Dedifferentiated amniotic fluid mesenchymal stem cell (primary cell): ENCODE measurements at regions not wholly inside any gene's neighbourhood (a gene's known extent, or its start where the extent isn't known, plus 50 kb on each side); places are given as distances from the start of the nearest gene placed in this dataset.
"Not testable (repeated sequence)": the region's sequence is repeated elsewhere in the genome, so short reads cannot be mapped to it uniquely, and the experiment has no call there.

ENCODE experiments used
- DNase-seq: peaks from one replicate; pipeline ENCODE4 v3.0.0-alpha.2; 2016; ENCODE audit errors: extremely low spot score

DNA sequence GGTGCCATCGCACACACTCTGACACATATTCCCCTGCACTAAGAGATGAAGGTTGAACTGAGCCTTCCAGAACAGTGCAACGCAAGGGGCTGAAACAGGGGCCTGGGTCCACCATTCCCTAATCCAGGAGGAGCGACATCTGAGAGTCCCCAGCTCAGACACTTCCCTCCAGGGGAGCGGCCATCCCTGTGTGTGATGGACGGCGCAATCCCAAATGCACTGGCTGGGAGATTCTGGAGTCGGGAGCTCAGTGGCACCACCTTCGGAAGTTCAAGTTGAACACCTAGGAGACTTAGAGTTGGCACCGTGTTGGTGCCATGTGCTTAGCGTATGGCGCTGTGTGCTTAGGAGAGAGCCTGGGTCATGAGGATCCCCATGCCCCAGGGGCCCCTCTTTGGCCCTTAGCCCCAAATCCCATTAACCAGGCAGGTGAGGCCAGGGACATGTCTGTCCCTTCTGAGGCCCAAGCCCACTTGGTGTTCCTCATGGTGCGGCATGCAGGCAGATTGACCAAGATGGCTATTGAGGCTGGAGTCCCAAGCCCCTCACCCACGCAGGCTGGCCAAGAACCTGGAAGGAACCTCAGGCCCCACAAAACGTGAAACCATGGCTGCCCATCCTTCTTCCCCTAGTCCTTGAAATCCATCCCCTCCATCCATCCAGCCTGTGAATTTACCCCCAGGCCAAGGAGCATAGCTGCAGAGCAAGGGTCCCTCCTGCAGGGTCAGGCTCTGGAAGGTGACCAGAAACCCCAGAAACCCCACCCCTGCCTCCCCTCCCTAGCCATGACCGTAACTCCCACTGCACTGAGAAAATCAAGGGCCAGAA lies 114.1 kb upstream of the OTOS start:
- no peak for DNase-seq

DNA sequence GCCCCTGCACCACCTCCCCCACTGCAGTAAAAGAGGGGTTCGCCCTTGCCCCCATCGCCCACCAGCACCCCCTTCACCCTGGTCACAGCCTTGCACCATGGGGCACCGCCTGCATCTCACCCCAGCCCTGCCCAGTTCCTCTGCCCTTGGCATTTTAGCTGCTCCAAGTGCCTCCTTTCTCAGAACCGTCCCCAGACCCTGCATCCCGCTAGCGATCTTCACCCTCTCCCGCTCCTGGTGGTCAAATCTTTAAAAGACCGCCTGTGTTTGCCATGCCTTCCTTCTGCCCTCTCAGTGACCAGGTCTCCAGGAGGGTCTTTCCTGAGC lies 114.7 kb upstream of the OTOS start:
- no peak for DNase-seq

DNA sequence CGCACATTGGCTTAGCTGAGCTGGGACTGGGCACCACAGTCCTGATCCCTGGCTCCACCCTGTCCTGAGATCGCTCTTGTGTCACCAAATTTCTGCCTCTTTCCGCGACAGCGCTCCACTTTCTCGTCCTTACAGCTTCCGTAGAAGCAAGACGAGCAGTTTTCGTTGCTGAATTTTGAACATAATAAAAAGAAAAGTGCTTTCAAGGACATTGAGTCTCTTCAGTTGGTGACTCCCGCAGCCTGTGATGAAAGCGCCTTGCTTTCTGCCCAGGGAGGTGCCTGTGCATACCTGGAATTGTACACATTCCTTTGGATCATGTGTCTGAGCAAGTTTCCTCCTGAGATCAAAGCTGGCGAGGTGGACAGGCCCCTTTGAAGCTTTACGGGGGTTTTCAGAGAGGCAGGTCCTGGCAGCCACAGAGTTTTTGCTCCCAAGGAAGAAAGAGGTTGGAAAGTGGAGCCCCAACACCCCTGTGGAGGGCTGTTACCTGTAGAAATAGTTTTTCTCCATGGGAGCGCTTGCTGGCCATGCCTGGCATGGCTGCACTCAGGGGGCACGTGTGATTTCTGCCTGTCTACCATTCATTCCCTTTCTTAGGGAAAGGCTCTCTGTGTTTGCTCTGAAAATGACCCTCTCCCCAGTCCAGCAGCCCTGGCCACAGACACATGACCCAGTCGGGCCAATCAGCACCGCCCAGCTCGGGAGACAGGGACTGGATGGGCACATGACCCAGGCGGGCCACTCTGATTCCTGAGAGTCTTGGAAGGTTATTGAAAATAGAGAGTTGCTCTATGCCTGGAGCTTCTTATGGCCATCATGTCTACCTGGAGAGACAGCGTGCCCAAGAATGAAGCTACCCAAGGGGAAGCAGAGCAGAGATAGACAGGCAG lies 115.6 kb upstream of the OTOS start:
- DNase-seq = no peak

DNA sequence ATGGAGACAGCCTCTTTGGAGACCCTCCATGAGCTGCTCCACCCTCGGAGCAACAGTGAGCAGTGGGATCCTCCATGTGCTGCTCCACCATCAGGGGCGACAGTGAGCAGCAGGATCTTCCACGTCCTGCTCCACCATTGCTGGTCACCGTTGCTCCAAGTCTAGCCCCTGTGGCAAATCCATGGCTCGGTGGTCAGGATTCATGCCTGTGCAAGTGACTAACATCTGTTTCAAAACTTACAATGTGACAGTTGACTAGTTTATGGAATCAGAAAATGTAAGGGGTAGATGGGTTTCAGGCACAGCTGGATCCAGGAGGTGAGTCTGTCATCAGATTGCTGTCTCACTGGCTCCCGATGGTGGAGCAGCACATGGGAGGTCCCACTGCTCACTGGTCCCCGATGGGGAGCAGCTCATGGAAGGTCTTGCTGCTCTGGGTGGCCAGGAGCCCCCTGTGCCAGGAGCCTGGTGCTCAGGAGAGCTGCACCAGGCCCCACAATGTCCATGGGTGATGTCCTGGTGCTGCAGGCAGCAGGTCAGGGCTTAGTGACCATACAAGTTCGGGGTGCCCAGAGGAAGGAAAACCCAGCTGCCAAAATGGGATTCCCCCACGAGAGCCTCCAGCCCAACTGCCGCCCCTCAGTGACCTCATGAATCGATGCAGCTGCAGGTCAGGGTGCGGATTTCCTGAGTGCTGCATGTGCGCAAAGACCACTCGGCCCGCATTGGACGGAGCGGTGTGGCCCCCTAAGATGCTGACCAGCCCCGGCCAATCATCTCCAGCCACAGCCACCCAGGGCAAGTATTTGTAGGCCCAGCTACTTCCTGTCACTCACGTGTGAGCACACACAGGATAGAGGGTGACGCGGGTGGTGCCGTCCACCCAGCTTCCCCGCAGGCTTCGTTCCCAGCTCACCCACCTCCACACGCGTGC lies 116.5 kb upstream of the OTOS start:
- no peak for DNase-seq

DNA sequence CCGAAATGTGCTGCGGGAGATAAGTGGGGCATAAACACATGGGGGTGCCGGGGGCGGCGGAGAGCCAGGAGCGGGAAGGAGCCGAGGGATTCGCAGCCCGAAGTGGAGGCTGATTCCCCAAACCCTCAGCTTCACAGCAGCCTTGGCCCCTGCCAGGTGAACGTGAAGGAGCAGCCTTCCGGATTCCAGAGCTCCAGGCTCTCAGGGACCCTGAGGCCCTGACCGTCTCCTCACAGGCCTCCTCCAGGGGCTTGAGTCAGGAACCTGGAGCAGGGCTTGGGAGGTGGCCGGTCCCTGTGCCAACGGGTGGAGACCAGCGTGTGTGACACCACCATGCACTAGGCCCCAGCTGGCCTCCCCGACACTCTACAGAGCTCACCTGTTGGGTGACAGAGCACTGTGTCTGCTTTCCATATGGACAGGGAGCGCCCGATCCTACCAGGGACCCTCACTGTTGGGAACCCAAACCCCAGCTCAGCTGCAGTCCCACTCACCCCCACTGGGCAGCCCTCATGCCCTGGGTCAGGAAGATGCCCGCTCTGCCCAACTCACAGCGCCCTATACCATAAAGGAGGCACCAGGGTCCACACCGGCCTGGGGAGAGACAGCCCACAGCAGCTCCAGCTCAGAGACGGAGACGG lies 117.6 kb upstream of the OTOS start:
- DNase-seq = no peak

DNA sequence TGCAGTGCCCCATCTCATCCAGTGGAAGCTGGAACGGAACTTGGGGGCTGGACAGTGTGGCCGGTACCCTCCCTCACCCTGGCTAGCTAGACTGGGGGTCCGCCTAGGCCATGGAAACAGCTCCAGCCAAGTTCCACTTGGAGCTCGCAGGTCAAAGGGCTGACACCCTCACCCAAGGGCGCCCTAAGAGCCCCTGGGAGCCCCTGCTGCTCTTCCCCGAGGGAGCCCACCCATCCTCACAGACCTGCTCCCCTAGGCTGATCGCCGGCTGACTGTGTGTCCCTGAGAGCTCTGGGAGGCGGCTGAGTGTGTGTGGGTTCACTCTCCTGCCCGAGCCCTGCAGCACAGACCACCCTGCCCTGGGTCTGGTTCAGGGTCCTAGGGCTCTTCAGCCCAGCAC lies 118.2 kb upstream of the OTOS start:
- DNase-seq = no peak

DNA sequence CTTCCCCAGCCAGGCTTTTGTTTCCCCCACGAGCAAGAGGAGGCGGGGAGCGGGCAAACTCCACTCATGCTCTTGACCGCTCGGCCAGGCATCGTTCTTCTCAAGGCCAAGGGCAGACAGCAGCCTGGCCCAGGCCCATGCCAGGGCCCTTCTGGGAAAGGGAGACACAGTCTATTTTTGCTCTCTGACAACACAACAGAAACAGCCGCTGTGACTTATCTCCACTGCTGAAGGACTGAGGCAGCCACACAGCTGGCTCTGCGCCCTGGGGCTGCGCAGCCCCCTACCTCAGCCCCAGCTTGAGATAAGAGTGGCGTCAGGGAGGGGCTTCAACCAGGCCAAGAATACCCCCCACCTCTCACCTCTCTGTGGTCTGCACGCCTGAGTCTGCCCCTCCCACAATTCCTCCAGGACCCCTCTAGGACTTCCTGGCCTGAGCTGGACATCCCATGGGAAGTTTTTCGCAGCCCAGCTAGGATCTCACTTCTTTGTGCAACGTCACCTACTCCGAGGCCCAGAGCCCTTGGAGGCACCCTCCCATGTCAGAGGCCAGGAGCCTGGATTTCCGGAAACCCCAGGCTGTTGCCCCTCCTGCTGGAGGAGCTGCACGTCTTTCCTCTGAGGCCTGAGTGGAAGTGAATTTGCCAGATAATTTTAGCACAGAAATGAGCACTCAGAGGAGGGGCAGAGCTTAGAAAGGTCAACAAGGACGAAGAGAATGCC lies 118.9 kb upstream of the OTOS start:
- DNase-seq = no peak

DNA sequence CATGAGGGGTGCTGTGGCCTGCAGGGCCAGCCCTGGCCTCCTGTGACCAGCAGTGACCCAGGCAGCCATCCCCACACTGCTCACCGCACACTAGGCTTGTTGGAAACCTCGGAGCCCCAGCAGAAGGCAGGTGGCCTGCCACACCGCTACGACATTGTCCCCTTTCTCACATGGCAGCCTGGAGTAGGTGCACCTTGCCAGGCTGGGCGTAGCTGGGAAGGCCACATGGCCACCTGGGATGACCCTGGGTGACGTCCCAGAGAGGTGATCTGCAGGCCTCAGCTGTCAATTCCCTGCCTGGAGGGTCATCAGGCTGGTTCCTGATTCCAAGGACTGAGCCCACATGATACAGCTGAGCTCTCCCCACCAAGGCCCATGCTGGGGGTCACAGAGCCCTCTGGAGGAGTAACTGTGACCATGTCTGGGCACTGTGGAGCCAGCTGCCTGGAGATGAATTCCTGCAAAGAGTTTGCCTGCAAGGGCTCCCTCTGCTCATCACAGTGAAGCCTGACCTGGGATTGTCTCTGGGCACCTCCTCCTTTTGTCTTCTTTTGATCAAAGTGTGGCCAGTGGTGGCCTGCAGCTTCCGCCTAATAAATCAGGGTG lies 119.6 kb upstream of the OTOS start:
- no peak for DNase-seq

DNA sequence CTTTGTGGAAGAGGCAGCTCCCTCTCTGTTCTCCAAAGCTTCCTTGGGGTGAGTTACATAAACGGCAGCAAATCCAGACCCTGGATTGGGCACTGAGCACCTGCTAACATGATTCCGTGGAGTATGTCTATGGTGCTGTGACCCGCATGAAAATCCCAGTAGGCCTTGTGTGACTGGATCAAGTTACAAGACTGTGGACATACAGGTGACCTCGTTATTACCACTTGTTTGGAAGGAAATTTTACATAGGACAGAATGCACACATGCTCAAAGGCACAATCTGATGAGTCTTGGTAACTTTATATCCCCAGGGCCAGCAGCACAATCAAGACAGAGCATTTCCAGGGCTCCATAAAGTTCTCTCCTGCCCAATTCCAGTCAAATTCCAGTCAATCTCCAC lies 120.2 kb upstream of the OTOS start:
- no peak for DNase-seq

DNA sequence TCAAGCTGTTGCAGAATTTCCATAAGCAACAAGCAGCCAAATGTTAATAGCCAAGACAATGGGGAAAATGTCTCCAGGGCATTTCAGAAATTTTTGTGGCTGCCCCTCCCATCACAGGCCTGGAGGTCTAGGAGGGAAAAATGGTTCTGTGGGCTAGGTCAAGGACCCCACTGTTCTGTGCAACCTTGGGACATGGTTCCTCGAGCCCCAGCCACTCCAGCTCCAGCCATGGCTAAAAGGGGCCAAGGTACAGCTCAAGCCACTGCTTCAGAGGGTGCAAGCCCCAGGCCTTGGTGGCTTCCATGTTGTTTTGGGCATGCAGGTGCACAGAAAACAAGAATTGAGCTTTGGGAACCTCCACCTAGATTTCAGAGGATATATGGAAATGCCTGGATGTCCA lies 122.1 kb upstream of the OTOS start:
- not testable (repeated sequence) for DNase-seq

DNA sequence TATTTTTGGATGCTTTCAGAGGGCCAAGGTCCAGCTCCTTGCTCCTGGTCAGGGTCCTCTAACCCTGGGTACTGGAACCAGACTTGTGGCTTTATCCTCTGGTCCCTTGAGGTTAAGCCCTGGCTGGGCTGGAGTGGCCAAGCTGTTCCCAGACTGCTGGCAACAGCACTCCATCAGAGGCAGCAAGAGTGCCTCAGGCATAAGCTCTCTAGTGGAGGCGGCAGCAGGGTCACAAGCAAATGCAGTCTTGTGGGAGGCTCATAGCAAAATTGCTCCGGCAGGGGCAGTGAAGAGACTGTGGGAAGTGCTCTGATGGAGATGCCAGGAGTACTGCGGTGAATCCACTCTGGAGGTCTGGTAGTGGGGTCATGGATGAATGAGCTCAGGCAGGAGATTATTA lies 128.9 kb upstream of the OTOS start:
- DNase-seq = no peak

DNA sequence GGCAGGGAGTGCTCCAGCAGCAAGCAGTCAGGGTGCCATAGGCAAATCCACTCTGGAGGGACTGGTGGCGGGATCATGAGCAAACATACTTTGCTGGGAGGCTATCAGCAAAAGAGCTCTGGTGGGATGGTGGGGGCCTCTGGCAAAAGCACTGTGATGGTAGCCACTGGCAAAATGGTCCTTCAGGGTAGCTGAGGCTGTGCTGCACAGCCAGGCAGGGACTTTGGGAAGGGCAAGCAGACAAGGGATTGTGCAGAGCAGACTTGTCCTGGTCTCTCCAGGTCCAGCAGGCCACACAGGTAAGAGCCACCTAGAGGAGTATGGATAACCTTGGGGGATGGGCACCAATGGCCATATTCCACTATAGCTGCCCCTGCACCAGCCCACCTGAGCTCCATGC lies 129.4 kb upstream of the OTOS start:
- no peak for DNase-seq

DNA sequence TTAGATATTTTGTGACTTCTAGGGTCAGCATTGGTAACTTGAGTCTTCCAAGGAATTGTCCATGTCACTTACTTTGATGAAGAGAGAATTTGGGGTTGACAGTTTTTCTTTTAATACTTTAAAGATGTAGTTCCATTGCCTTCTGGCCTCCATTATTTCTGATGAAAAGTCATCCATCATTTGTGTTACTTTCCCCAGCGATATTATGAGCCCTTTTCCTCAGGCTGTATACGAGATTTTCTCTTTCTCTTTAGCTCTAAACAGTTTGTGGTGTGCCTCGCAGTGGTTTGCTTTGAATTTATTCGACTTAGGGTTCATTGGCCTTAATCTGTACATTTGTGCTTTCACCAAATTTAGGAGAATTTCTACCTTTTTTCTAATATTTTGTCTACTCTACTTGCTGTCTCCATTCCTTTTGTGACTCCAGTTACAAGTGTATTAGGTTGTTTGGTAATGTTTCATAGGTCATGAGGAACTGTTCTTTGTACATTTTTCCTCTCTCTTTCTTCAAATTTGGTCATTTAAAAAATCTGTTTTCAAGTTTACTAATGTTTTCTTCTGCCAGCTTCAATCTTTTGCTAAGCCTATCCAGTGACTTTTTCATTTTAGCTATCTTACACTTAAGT lies 131.4 kb upstream of the OTOS start:
- no peak for DNase-seq

DNA sequence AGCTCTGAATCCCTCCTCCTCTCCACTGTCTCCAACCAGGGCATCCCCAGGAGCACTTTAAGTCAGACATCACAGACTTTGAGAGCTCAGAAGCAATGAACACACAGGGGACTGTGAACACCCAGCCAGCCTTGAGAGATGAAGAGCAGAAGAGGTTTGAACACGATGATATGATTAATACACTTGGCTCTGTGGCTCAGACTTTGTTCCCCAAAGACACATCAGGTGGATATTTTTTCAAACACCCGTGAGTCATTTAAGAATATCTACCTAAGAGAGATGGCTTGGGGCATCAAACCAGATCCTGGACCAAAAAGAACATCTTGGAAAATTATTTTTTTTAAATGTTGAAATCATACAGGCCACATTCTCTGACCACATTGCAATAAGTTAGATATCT lies 134.9 kb upstream of the OTOS start:
- DNase-seq = no peak

DNA sequence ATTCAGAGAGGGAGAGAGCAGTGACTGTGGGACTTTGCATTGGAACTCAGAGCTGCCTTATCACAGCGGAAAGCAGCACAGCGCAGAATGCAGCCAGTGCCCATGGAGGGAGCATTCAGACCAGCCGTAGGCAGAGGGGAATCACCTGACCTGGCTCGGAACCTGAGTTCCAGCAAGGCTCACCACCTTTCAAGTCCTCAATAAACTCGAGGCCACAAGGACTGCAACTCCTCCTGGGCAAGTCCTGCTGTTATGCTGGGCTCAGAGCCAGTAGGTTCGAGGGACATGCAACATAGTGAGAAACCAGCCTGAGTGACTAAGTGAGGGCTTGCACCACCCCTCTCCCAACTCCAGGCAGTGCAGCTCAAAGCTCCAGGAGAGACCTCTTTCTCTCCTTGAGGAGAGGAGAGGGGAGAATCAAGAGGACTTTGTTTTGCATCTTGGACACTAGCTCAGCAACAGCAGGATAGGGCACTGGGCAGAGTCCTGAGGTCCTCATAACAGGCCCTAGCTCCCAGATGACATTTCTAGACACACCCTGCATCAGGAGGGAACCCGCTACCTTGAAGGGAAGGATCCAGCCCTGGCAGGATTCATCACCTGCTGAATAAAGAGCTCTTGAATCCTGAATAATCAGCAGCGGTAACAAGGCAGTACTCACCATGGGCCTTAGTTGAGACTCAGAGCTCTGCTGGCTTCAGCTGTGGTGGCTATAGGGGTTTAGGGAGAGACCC lies 136.8 kb upstream of the OTOS start:
- DNase-seq = peak; percentile 25

DNA sequence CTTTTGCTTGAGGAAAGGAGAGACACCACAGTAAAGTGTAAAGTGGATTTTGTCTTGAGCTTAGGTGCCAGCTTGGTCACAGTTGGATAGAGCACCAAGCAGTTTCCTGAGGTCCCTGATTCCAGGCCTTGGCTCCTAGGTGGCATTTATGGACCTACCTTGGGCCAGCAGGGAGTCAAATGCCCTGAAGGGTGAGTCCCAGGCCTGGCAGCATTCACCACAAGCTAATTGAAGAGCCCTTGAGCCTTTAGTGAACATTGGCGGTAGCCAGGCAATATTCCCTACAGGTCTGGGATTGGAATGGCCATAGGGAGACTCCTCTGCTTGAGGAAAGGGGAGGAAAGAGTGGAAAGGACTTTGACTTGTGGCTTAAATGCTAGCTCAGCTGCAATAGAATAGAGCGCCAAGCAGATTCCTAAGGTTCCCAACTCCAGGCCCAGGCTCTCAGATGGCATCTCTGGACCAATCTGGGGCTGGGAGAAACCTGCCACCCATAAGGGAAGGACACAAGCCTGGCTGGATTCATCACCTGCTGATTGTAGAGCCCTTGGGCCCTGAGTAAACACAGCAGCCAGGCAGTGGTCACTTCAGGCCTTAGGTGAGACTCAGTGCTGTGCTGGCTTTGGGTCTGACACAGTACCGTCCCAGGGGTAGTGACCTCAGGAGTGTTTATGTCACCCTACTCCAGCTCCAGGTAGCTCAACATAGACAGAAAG lies 137.5 kb upstream of the OTOS start:
- no peak for DNase-seq

DNA sequence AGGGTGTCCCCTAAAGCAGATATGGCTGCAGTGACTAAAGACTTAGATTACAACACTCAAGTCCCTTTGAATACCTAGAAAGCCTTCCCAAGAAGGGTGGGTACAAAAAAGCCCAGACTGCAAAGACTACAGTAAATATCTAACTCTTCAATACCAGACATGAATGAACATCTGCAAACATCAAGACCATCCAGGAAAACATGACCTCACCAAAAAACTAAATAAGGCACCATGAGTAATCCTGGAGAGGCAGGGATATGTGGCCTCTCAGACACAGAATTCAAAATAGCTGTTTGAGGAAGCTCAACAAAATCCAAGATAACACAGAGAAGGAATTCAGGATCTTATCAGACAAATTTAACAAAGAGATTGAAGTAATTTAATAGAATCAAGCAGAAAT lies 138.2 kb upstream of the OTOS start:
- no peak for DNase-seq

DNA sequence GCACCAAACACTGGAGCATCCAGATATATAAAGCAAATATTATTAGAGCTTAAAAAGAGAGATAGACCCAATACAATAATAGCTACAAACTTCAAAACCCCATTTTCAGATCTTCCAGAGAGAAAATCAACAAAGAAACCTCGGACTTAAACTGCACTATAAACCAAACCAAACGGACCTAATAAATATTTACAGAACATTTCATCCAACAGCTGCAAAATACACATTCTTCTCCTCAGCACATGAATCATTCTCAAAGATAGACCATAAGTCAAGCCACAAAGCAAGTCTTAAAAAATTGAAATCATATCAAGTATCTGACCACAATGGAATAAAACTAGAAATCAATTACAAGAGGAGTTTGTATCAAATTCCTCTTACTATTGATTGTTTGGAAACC lies 140.2 kb upstream of the OTOS start:
- no peak for DNase-seq
